HCT116 (cell line): ENCODE measurements at regions not wholly inside any gene's neighbourhood (a gene's known extent, or its start where the extent isn't known, plus 50 kb on each side); places are given as distances from the start of the nearest gene placed in this dataset.

ENCODE experiments used
- ATAC-seq: fragments of 200-7000 bp; cut with Tn5 transposase; 2 replicates; pipeline ENCODE4 v1.9.1; 2020; ENCODE audit warnings: mild to moderate bottlenecking, moderate library complexity
- BruUV-seq: library from RNA; stranded (reverse); fragments of 400-500 nt; replicated peaks from 2 replicates; lab custom pipeline; 2021; lab: Mats Ljungman, UMichigan
- CTCF ChIA-PET: fragments of 300-600 bp; sonication (Branson Sonifier 250); formaldehyde crosslinking; loops from one replicate; lab custom pipeline; 2021; ENCODE audit warnings: antibody characterized with exemption; lab: Charles Lee
- POLR2A ChIA-PET: fragments of 300-600, 350-600 bp; sonication (Branson Sonifier 250); formaldehyde crosslinking; loops from one replicate; lab custom pipeline; 2021; ENCODE audit warnings: antibody characterized with exemption; lab: Charles Lee
- RAD21 ChIA-PET, 2 experiments: fragments of 300-600 bp; sonication (Branson Sonifier 250); formaldehyde crosslinking; loops; one replicate each; lab custom pipeline; 2023; ENCODE audit warnings: low total read pairs in 2 of 2; ENCODE audit not compliant: uncharacterized antibody in 2 of 2, unreplicated experiment in 2 of 2, low non-redundant PET in 1 of 2; lab: Charles Lee
- DNase-seq: peaks from one replicate; pipeline ENCODE4 v3.0.0-alpha.2; 2010; ENCODE audit warnings: low read depth, low spot score
- H2AFZ ChIP-seq: fragments of 200-600 bp; shearing (Covaris generic), sonication (generic); 2 replicates; pipeline ENCODE4 v1.6.1; 2017; ENCODE audit warnings: low read depth, mixed run types, mixed read lengths, antibody characterized with exemption, low read length; ENCODE audit not compliant: poor library complexity, severe bottlenecking
- H3K27ac ChIP-seq: 2 replicates; pipeline ENCODE4 v1.5.1; 2012; ENCODE audit warnings: low read depth, low read length
- H3K27me3 ChIP-seq: fragments of 200-600 bp; sonication (generic); 2 replicates; pipeline ENCODE4 v1.6.1; 2016; ENCODE audit warnings: mixed run types, low read length, mixed read lengths; ENCODE audit not compliant: insufficient read depth
- H3K36me3 ChIP-seq, 2 experiments: fragments of 200-500 bp in 1 of 2; fragments of 200-600 bp in 1 of 2; sonication (Bioruptor generic) in 1 of 2; sonication (generic) in 1 of 2; 2 replicates each; pipeline versions ENCODE4 v1.5.1 to v1.6.1; 2014 to 2016; ENCODE audit warnings: low read length in 2 of 2, inconsistent platforms in 1 of 2, mixed read lengths in 1 of 2, mixed run types in 1 of 2; ENCODE audit not compliant: insufficient read depth in 2 of 2, control insufficient read depth in 1 of 2
- H3K4me1 ChIP-seq, 2 experiments: fragments of 200-600 bp in 1 of 2; sonication (generic) in 1 of 2; 2 replicates each; pipeline versions ENCODE4 v1.5.1 to v1.6.1; 2012 to 2017; ENCODE audit warnings: low read length in 2 of 2, inconsistent platforms in 1 of 2, mild to moderate bottlenecking in 1 of 2, mixed read lengths in 1 of 2, mixed run types in 1 of 2, moderate library complexity in 1 of 2; ENCODE audit not compliant: insufficient read depth in 2 of 2, control insufficient read depth in 1 of 2
- H3K4me2 ChIP-seq: fragments of 200-600 bp; sonication (generic); 2 replicates; pipeline ENCODE4 v1.6.1; 2017; ENCODE audit warnings: mixed run types, low read length, mixed read lengths
- H3K4me3 ChIP-seq, 2 experiments: fragments of 200-600 bp in 1 of 2; sonication (generic) in 1 of 2; replicated peaks in 1 of 2; 2 replicates each; pipeline ENCODE4 v1.5.1; 2011 to 2016; ENCODE audit warnings: low read length in 2 of 2, control low read depth in 1 of 2, low read depth in 1 of 2, mild to moderate bottlenecking in 1 of 2, mixed read lengths in 1 of 2, mixed run types in 1 of 2
- H3K79me2 ChIP-seq: fragments of 200-600 bp; sonication (generic); 2 replicates; pipeline ENCODE4 v1.6.1; 2017; ENCODE audit warnings: mild to moderate bottlenecking, mixed run types, low read length, moderate library complexity, mixed read lengths; ENCODE audit not compliant: insufficient read depth
- H3K9ac ChIP-seq: fragments of 200-600 bp; sonication (generic); 2 replicates; pipeline ENCODE4 v1.6.1; 2016; ENCODE audit warnings: low read length, mixed read lengths
- H3K9me2 ChIP-seq: fragments of 200-600 bp; sonication (generic), shearing (Covaris generic); 2 replicates; pipeline ENCODE4 v1.6.1; 2017; ENCODE audit warnings: mixed run types, mild to moderate bottlenecking, moderate library complexity; ENCODE audit not compliant: insufficient read depth
- H3K9me3 ChIP-seq, 2 experiments: fragments of 200-500 bp in 1 of 2; fragments of 200-600 bp in 1 of 2; sonication (Bioruptor generic) in 1 of 2; sonication (generic) in 1 of 2; 2 replicates each; pipeline ENCODE4 v1.6.1; 2014 to 2017; ENCODE audit warnings: low read length in 2 of 2, mixed read lengths in 2 of 2, inconsistent platforms in 1 of 2, low read depth in 1 of 2, mild to moderate bottlenecking in 1 of 2, mixed run types in 1 of 2, moderate library complexity in 1 of 2; ENCODE audit not compliant: control insufficient read depth in 1 of 2, insufficient read depth in 1 of 2
- H4K20me1 ChIP-seq: fragments of 200-600 bp; sonication (generic), shearing (Covaris generic); 2 replicates; pipeline ENCODE4 v1.6.1; 2017; ENCODE audit warnings: mixed run types, mild to moderate bottlenecking, moderate library complexity; ENCODE audit not compliant: insufficient read depth
- ATF3 ChIP-seq: IDR thresholded peaks from 2 replicates; pipeline ENCODE4 v1.6.1; 2012
- CBX3 ChIP-seq: IDR thresholded peaks from 2 replicates; pipeline ENCODE4 v1.6.1; 2012; ENCODE audit warnings: low read depth
- CEBPB ChIP-seq: IDR thresholded peaks from 2 replicates; pipeline ENCODE4 v1.6.1; 2012; ENCODE audit warnings: low read depth
- EGR1 ChIP-seq: IDR thresholded peaks from 2 replicates; pipeline ENCODE4 v1.6.1; 2012; ENCODE audit warnings: low read depth
- EZH2 ChIP-seq: fragments of 200-600 bp; sonication (generic); IDR thresholded peaks from 2 replicates; pipeline ENCODE4 v1.6.1; 2017; ENCODE audit warnings: antibody characterized with exemption, mixed run types
- EZH2phosphoT487 ChIP-seq: fragments of 200-600 bp; IDR thresholded peaks from 2 replicates; pipeline ENCODE4 v1.6.1; 2018; ENCODE audit warnings: antibody characterized with exemption, borderline replicate concordance
- FOSL1 ChIP-seq: IDR thresholded peaks from 2 replicates; pipeline ENCODE4 v1.6.1; 2012; ENCODE audit warnings: low read depth
- JUND ChIP-seq: IDR thresholded peaks from 2 replicates; pipeline ENCODE4 v1.6.1; 2012
- POLR2A ChIP-seq: IDR thresholded peaks from 2 replicates; pipeline ENCODE4 v1.7.0; 2011; ENCODE audit warnings: borderline replicate concordance; ENCODE audit not compliant: insufficient read depth, insufficient read length; ENCODE audit errors: extremely low read depth
- RAD21 ChIP-seq: IDR thresholded peaks from 2 replicates; pipeline ENCODE4 v1.6.1; 2012; ENCODE audit warnings: low read depth, mild to moderate bottlenecking
- SIN3A ChIP-seq: IDR thresholded peaks from 2 replicates; pipeline ENCODE4 v1.6.1; 2012; ENCODE audit warnings: low read depth
- SP1 ChIP-seq: IDR thresholded peaks from 2 replicates; pipeline ENCODE4 v1.6.1; 2012; ENCODE audit warnings: low read depth
- ZBTB33 ChIP-seq: IDR thresholded peaks from 2 replicates; pipeline ENCODE4 v1.6.1; 2011; ENCODE audit warnings: mild to moderate bottlenecking, low read length, moderate library complexity; ENCODE audit not compliant: insufficient replicate concordance; ENCODE audit errors: extremely low read depth
- ZFX ChIP-seq: fragments of 450-650 bp; IDR thresholded peaks from 2 replicates; pipeline ENCODE4 v1.6.1; 2017
- ZNF274 ChIP-seq: fragments of 200-500 bp; sonication (Bioruptor generic); IDR thresholded peaks from 2 replicates; pipeline ENCODE4 v1.6.1; 2014; ENCODE audit warnings: mild to moderate bottlenecking, low read depth, low read length, inconsistent platforms
- intact Hi-C: fragments of 100-400 bp; cut with micrococcal nuclease; formaldehyde crosslinking; loops from 2 replicates; pipeline ENCODE4 v1.10.0; 2022
- TF ChIP-seq, protein P1 (sequence below): IDR thresholded peaks from 2 replicates; pipeline ENCODE4 v1.6.1; 2012

DNA sequence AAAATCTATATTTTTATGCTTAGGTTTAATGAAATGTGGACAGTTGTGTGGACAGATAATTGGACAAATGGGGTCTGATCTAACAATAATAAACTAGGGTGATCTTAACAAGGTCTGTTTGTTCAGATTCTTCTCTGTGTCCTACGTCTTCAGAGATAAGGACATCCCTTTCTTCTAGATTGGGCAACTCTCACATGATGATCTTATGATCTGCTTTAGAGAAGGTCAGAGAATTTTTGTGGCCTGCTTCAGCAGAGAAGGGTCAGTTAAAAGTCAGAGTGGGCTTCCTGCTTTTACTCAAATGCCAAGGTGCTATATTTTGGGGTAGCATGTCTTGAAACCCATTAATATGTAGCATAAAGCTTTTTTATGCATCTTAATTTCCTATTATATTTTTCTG is 63.8 kb upstream of the RGMB start:
- ChIA-PET RAD21 (no interaction called here), POLR2A (no interaction called here), CTCF (no interaction called here)
- H3K36me3 ChIP-seq, result no peaks in the 10 kb centered on the region
- no peaks in the 10 kb centered on the region for H4K20me1 ChIP-seq
- no TSS peak for BruUV-seq
- no peaks in the 10 kb centered on the region for H3K79me2 ChIP-seq
- H3K27ac ChIP-seq, result no peak overlapping the region
- TF ChIP-seq ZBTB33 (no peak), POLR2A (no peak), JUND (no peak), ZNF274 (no peak), ATF3 (no peak), ZFX (no peak), CBX3 (no peak), EZH2 (no peak), EZH2phosphoT487 (no peak), CEBPB (no peak), SP1 (no peak), SIN3A (no peak), FOSL1 (no peak), RAD21 (no peak), EGR1 (no peak)
- TF ChIP-seq, protein P1, sequence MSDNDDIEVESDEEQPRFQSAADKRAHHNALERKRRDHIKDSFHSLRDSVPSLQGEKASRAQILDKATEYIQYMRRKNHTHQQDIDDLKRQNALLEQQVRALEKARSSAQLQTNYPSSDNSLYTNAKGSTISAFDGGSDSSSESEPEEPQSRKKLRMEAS, result no peak
- intact Hi-C loops, result no loop called here
- H3K4me2 ChIP-seq, result no peak overlapping the region
- H3K4me1 ChIP-seq, result no peaks in the 10 kb centered on the region
- H3K27me3 ChIP-seq, result no peaks in the 10 kb centered on the region
- no peaks in the 10 kb centered on the region for H3K9me2 ChIP-seq
- H3K4me3 ChIP-seq, result no peak overlapping the region
- H3K9me3 ChIP-seq, result no peaks in the 10 kb centered on the region
- ATAC-seq (no peak), DNase-seq (no peak)
- H3K9ac ChIP-seq, result no peak overlapping the region
- no peak overlapping the region for H2AFZ ChIP-seq
